GM12875 (cell line): ENCODE measurements at regions not wholly inside any gene's neighbourhood (a gene's known extent, or its start where the extent isn't known, plus 50 kb on each side); places are given as distances from the start of the nearest gene placed in this dataset.

ENCODE experiments used
- H3K4me3 ChIP-seq: one replicate; pipeline ENCODE4 v1.5.1; 2011; ENCODE audit warnings: low read depth, low read length, control low read depth
- CTCF ChIP-seq: IDR thresholded peaks from 2 replicates; pipeline ENCODE4 v1.5.1; 2011; ENCODE audit warnings: low read depth, mild to moderate bottlenecking, control low read depth, inconsistent platforms, low read length, moderate library complexity, borderline replicate concordance; ENCODE audit not compliant: insufficient read depth

GRCh38 chr2:120846406-120847095, 110.9 kb downstream of the GLI2 start:
- H3K4me3 ChIP-seq = no peak overlapping the region
- no peak for TF ChIP-seq CTCF

- no peak for TF ChIP-seq CTCF
Observed at GRCh38 chr2:120847700-120848321, 112.1 kb downstream of the GLI2 start.

GRCh38 chr2:120849278-120849677, 113.6 kb downstream of the GLI2 start:
- no peak for TF ChIP-seq CTCF

More at GRCh38 chr2:120847700-120848321, 112.1 kb downstream of the GLI2 start:
- H3K4me3 ChIP-seq = no peak overlapping the region

GRCh38 chr2:120850551-120850950, 114.9 kb downstream of the GLI2 start:
- TF ChIP-seq CTCF = no peak
- H3K4me3 ChIP-seq = no peak overlapping the region

More at GRCh38 chr2:120849278-120849677, 113.6 kb downstream of the GLI2 start:
- no peak overlapping the region for H3K4me3 ChIP-seq

GRCh38 chr2:120851116-120851773, 115.6 kb downstream of the GLI2 start:
- H3K4me3 ChIP-seq = no peak overlapping the region
- TF ChIP-seq CTCF = no peak

- TF ChIP-seq CTCF = no peak
- H3K4me3 ChIP-seq = no peak overlapping the region
Observed at GRCh38 chr2:120852200-120852815, 116.6 kb downstream of the GLI2 start.
